ENCODE measurements at regions not wholly inside any gene's neighbourhood (a gene's known extent, or its start where the extent isn't known, plus 50 kb on each side); places are given as distances from the start of the nearest gene placed in this dataset.
"Not testable (repeated sequence)": the region's sequence is repeated elsewhere in the genome, so short reads cannot be mapped to it uniquely, and the experiment has no call there.

GRCh38 chr5:124963236-124963919 lies 216.9 kb upstream of the ZNF608 start:
- DNase-seq (no peak), ATAC-seq (no peak)
- no peaks in the 10 kb centered on the region for H3K27me3 Mint-ChIP-seq
- H3K4me3 Mint-ChIP-seq = no peak overlapping the region
- no peaks in the 10 kb centered on the region for H3K9me3 ChIP-seq (ENCODE audit: control insufficient read depth, low read length, poor library complexity, severe bottlenecking)
- no peaks in the 10 kb centered on the region for H3K4me1 Mint-ChIP-seq
- no peak overlapping the region for H3K27ac Mint-ChIP-seq
- no peaks in the 10 kb centered on the region for H3K36me3 Mint-ChIP-seq (ENCODE audit: low read depth)

DNA sequence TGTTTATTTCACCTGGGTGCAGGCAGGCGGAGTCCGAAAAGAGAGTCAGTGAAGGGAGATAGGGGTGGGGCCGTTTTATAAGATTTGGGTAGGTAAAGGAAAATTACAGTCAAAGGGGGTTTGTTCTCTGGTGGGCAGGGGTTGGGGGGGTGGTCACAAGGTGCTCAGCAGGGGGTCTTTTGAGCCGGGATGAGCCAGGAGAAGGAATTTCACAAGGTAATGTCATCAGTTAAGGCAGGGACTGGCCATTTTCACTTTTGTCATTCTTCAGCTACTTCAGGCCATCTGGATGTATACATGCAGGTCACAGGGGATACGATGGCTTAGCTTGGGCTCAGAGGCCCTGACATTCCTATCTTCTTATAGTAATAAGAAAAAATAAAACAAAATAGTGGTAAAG lies 220.3 kb upstream of the ZNF608 start:
- ATAC-seq; H3K27me3 Mint-ChIP-seq; H3K9me3 ChIP-seq (ENCODE audit: control insufficient read depth, low read length, poor library complexity, severe bottlenecking); H3K27ac Mint-ChIP-seq; H3K36me3 Mint-ChIP-seq (ENCODE audit: low read depth); H3K4me3 Mint-ChIP-seq; H3K4me1 Mint-ChIP-seq; DNase-seq: not testable (repeated sequence)

DNA sequence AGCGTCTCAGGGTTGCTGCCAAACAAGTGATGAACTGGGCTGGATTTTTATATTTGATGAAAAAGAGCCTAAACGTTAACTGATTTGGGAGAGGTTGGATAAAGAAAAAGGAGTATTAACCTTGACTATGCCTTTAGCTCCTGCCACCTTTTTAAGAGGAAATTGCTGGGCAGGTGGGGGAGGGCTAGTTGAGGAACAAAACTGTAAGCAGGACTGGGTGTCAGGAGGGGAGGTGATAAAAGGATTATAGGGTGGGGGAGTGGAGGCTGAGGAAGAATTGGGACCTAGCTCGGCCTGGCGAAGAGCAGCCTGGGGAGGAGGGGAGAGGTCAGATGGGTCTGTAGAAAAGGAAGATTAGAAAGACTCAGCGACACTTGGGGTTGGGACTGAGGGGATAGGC lies 223.9 kb upstream of the ZNF608 start:
- not testable (repeated sequence) for ATAC-seq

DNA sequence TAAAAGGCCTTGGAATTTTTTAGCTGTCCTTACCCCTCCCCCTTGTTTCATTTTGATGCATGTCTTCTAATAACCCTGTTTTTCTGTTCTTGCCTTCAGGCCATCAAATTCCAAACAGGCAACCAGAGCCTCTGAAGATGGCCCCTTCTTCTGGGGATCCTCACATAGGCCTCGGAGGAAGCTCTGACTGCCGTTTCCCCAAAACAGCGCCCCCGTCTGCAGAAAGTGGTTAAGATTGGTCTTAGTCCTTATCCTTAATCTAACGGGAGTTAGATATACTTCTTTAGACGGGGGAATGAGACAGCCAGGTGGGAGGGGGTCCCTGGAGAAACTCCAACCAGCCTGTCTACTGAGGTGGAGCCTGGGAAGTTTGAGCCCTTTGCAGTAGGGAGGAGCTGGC lies 226.3 kb upstream of the ZNF608 start:
- Mint-ChIP-seq H3K4me3 (no peak overlapping the region), H3K27me3 (no peaks in the 10 kb centered on the region), H3K27ac (no peak overlapping the region), H3K4me1 (no peaks in the 10 kb centered on the region), H3K36me3 (ENCODE audit: low read depth) (no peaks in the 10 kb centered on the region)
- ATAC-seq = no peak
- H3K9me3 ChIP-seq (ENCODE audit: control insufficient read depth, low read length, poor library complexity, severe bottlenecking) = no peaks in the 10 kb centered on the region
- no peak for DNase-seq

More for the DNA sequence above, 223.9 kb upstream of the ZNF608 start:
- H3K36me3 Mint-ChIP-seq (ENCODE audit: low read depth); H3K27ac Mint-ChIP-seq; H3K9me3 ChIP-seq (ENCODE audit: control insufficient read depth, low read length, poor library complexity, severe bottlenecking); H3K4me1 Mint-ChIP-seq; H3K4me3 Mint-ChIP-seq; H3K27me3 Mint-ChIP-seq; DNase-seq: not testable (repeated sequence)

DNA sequence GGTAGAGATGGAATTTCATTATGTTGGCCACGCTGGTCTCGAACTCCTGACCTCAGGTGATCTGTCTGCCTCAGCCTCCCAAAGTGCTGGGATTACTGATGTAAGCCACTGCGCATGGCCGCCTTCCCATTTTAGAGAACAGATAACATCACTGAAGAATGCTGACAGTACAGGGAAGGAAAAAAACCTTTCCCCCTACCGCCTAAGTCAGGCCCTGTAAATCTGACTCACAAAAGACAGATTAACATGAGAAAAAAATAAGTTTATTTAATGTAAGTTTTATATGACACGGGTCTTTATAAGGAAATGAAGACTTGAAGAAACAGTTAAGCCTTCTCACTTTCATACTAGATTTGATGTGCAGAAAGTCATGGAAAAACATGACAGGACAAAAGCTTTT lies 227.2 kb upstream of the ZNF608 start:
- DNase-seq (no peak), ATAC-seq (no peak)
- Mint-ChIP-seq H3K4me1 (no peaks in the 10 kb centered on the region), H3K36me3 (ENCODE audit: low read depth) (no peaks in the 10 kb centered on the region), H3K27ac (no peak overlapping the region), H3K4me3 (no peak overlapping the region), H3K27me3 (no peaks in the 10 kb centered on the region)
- H3K9me3 ChIP-seq (ENCODE audit: control insufficient read depth, low read length, poor library complexity, severe bottlenecking) = no peaks in the 10 kb centered on the region

DNA sequence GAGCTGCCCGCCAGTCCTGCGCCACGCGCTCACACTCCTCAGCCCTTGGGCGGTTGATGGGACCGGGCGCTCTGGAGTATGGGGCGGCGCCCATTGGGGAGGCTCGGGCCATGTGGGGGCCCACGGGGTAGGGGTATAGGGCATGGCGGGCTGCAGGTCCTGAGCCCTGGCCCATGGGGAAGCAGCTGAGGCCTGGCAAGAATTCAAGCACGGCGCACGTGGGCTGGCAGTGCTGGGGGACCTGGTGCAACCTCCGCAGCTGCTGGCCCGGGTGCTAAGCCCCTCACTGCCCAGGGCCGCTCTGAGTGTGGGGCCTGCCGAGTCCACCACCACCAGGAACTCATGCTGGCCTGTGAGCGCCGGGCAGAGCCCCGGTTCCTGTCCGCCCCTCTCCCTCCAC lies 229.6 kb upstream of the ZNF608 start:
- Mint-ChIP-seq H3K36me3 (ENCODE audit: low read depth) (no peaks in the 10 kb centered on the region), H3K27ac (no peak overlapping the region), H3K27me3 (no peaks in the 10 kb centered on the region), H3K4me3 (no peak overlapping the region), H3K4me1 (no peaks in the 10 kb centered on the region)
- DNase-seq (no peak), ATAC-seq (no peak)
- no peaks in the 10 kb centered on the region for H3K9me3 ChIP-seq (ENCODE audit: control insufficient read depth, low read length, poor library complexity, severe bottlenecking)

GRCh38 chr5:124979251-124979650 lies 232.8 kb upstream of the ZNF608 start:
- DNase-seq (no peak), ATAC-seq (no peak)
- H3K27me3 Mint-ChIP-seq = no peaks in the 10 kb centered on the region
- no peaks in the 10 kb centered on the region for H3K4me1 Mint-ChIP-seq
- no peak overlapping the region for H3K27ac Mint-ChIP-seq
- H3K36me3 Mint-ChIP-seq (ENCODE audit: low read depth) = no peaks in the 10 kb centered on the region
- H3K4me3 Mint-ChIP-seq = no peak overlapping the region
- H3K9me3 ChIP-seq (ENCODE audit: control insufficient read depth, low read length, poor library complexity, severe bottlenecking) = no peaks in the 10 kb centered on the region

DNA sequence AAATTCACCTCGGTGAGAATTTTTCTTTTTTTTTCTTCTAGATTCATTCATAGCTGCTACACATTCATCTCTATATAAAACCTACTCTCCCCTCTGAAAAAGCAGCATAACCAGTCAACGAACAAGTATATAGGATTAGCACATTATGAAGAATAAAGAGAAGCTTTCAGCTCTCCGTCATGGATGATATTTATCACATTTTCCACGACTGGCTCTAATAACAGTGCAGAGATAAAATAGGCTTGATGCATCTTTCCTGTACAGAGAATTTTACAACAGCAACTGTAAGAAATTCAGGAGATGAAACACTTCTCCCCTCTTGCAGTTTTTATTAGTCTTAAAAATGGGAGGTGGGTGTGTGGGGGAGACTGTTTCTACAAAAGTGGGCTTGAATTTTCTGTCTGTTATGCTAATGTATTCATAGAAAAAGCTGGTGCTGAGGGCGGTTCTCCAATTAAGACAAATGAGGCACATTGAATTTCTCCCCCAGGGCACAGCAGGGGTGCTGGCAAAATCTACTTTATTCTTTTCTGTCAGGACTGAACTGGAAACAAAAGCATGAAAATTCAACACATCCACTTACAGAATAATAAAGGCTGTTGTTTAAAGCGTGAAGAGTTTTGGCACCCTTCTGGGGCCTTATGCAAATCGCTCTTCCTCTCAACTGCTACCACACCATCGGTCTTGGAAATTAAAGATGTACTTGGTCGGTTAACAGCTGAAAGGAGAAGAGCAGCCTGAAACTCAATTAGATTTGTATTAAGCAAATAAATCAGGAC lies 233.9 kb upstream of the ZNF608 start:
- Mint-ChIP-seq H3K4me1 (no peaks in the 10 kb centered on the region), H3K36me3 (ENCODE audit: low read depth) (no peaks in the 10 kb centered on the region), H3K27ac (no peak overlapping the region), H3K4me3 (no peak overlapping the region), H3K27me3 (no peaks in the 10 kb centered on the region)
- no peaks in the 10 kb centered on the region for H3K9me3 ChIP-seq (ENCODE audit: control insufficient read depth, low read length, poor library complexity, severe bottlenecking)
- DNase-seq = no peak
- ATAC-seq = no peak

- no peaks in the 10 kb centered on the region for H3K9me3 ChIP-seq (ENCODE audit: control insufficient read depth, low read length, poor library complexity, severe bottlenecking)
- Mint-ChIP-seq H3K27ac (no peak overlapping the region), H3K4me3 (no peak overlapping the region), H3K4me1 (no peaks in the 10 kb centered on the region), H3K36me3 (ENCODE audit: low read depth) (no peaks in the 10 kb centered on the region), H3K27me3 (no peaks in the 10 kb centered on the region)
- ATAC-seq (no peak), DNase-seq (no peak)
These were observed 235.5 kb upstream of the ZNF608 start for GRCh38 chr5:124981901-124982300.

DNA sequence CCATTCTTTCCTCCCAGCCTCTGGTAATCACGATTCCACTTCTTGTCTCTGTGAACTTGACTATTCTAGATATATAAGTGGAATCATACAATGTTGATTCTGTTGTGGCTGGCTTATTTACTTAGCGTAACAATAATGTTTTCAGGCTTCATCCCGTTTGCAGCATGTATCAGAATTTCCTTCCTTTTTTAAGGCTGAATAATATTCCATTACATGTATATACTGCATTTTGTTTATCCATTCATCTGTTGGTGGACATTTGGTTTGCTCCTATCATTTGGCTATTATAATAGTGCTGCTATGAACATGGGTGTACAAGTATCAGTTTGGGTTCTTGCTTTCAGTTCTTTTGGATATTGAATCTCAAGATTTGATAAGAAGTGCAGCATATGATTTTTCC lies 239.7 kb upstream of the ZNF608 start:
- no peaks in the 10 kb centered on the region for H3K4me1 Mint-ChIP-seq
- H3K27me3 Mint-ChIP-seq = no peaks in the 10 kb centered on the region
- DNase-seq = no peak
- no peaks in the 10 kb centered on the region for H3K9me3 ChIP-seq (ENCODE audit: control insufficient read depth, low read length, poor library complexity, severe bottlenecking)
- no peak overlapping the region for H3K4me3 Mint-ChIP-seq
- ATAC-seq = no peak
- no peaks in the 10 kb centered on the region for H3K36me3 Mint-ChIP-seq (ENCODE audit: low read depth)
- no peak overlapping the region for H3K27ac Mint-ChIP-seq

- no peaks in the 10 kb centered on the region for H3K9me3 ChIP-seq (ENCODE audit: control insufficient read depth, low read length, poor library complexity, severe bottlenecking)
- H3K4me1 Mint-ChIP-seq = no peaks in the 10 kb centered on the region
- DNase-seq = no peak
- no peak for ATAC-seq
- H3K36me3 Mint-ChIP-seq (ENCODE audit: low read depth) = no peaks in the 10 kb centered on the region
- no peak overlapping the region for H3K4me3 Mint-ChIP-seq
- no peaks in the 10 kb centered on the region for H3K27me3 Mint-ChIP-seq
- H3K27ac Mint-ChIP-seq = no peak overlapping the region
These were observed 240.2 kb upstream of the ZNF608 start for GRCh38 chr5:124986667-124987066.

DNA sequence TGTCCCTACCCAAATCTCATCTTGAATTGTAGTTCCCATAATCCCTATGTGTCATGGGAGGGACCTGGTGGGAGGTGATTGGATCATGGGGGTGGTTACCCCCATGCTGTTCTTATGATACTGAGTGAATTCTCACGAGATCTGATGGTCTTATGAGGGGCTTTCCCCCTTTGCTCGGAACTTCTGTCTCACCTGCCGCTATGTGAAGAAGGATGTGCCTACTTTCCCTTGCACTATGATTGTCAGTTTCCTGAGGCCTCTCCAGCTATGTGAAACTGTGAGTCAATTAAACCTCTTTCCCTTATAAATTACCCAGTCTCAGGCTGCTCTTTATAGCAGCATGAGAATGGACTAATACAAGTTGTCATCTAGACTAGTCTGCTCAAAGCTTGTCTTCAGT lies 241.3 kb upstream of the ZNF608 start:
- H3K9me3 ChIP-seq (ENCODE audit: control insufficient read depth, low read length, poor library complexity, severe bottlenecking); DNase-seq; H3K4me3 Mint-ChIP-seq; H3K27ac Mint-ChIP-seq; H3K36me3 Mint-ChIP-seq (ENCODE audit: low read depth); H3K27me3 Mint-ChIP-seq; H3K4me1 Mint-ChIP-seq; ATAC-seq: not testable (repeated sequence)

DNA sequence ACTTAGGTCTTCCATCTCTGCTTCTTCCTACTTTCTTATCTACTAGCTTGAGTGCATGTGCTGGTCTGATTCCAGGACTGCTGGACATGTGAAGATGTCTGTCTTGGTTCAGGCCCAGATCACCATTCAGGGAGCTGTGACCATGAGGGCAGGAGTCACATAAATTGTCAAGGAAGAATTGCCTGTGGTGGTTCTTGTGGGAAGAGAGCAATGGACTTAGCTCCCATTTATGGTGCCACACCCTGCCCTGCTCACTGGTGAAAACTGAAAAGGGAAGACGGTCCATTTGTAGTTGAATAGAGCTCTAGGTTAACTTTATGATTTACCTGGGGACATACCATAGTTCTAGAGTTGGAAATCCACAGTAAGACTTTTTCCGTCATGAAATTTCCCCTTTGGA lies 244.3 kb upstream of the ZNF608 start:
- no peaks in the 10 kb centered on the region for H3K9me3 ChIP-seq (ENCODE audit: control insufficient read depth, low read length, poor library complexity, severe bottlenecking)
- Mint-ChIP-seq H3K27me3 (no peaks in the 10 kb centered on the region), H3K36me3 (ENCODE audit: low read depth) (no peaks in the 10 kb centered on the region), H3K4me1 (no peaks in the 10 kb centered on the region), H3K27ac (no peak overlapping the region), H3K4me3 (no peak overlapping the region)
- DNase-seq (no peak), ATAC-seq (no peak)

- DNase-seq (no peak), ATAC-seq (no peak)
- Mint-ChIP-seq H3K4me3 (no peak overlapping the region), H3K27me3 (no peaks in the 10 kb centered on the region), H3K27ac (no peak overlapping the region), H3K4me1 (no peaks in the 10 kb centered on the region), H3K36me3 (ENCODE audit: low read depth) (no peaks in the 10 kb centered on the region)
- no peaks in the 10 kb centered on the region for H3K9me3 ChIP-seq (ENCODE audit: control insufficient read depth, low read length, poor library complexity, severe bottlenecking)
These were observed 249.0 kb upstream of the ZNF608 start for GRCh38 chr5:124995421-124995820.
